Neutrophil (primary cell): ENCODE measurements at regions not wholly inside any gene's neighbourhood (a gene's known extent, or its start where the extent isn't known, plus 50 kb on each side); places are given as distances from the start of the nearest gene placed in this dataset.

Experiments used
- H3K27ac ChIP-seq: fragments of 200-600 bp; sonication (generic); 2 replicates; pipeline ENCODE4 v1.5.1; 2016; ENCODE audit warnings: mild to moderate bottlenecking, moderate library complexity
- H3K27me3 ChIP-seq: fragments of 200-600 bp; sonication (generic); 2 replicates; pipeline ENCODE4 v1.6.0; 2016; ENCODE audit warnings: mild to moderate bottlenecking
- H3K36me3 ChIP-seq: fragments of 200-600 bp; sonication (generic); 2 replicates; pipeline ENCODE4 v1.5.1; 2017
- H3K4me1 ChIP-seq, 2 experiments: fragments of 200-600 bp in 1 of 2; sonication (generic) in 1 of 2; 1 replicate in 1 of 2; 2 replicates in 1 of 2; pipeline versions ENCODE4 v1.5.1 to v1.6.1; 2013 to 2016; ENCODE audit warnings: low read depth in 1 of 2, low read length in 1 of 2, mild to moderate bottlenecking in 1 of 2, moderate library complexity in 1 of 2; ENCODE audit not compliant: control insufficient read depth in 1 of 2, insufficient read depth in 1 of 2
- H3K4me3 ChIP-seq, 2 experiments: fragments of 200-600 bp in 1 of 2; sonication (generic) in 1 of 2; 1 replicate in 1 of 2; 2 replicates in 1 of 2; pipeline ENCODE4 v1.5.1; 2013 to 2016; ENCODE audit warnings: low read depth in 1 of 2, low read length in 1 of 2, mild to moderate bottlenecking in 1 of 2, moderate library complexity in 1 of 2
- H3K9me3 ChIP-seq: fragments of 200-600 bp; sonication (generic); 2 replicates; pipeline ENCODE4 v1.5.1; 2016
- CTCF ChIP-seq: fragments of 200-600 bp; sonication (generic); IDR thresholded peaks from 2 replicates; pipeline ENCODE4 v1.5.1; 2016; ENCODE audit warnings: antibody characterized with exemption

- no peak for TF ChIP-seq CTCF
- Histone ChIP-seq H3K9me3 (no peaks in the 10 kb centered on the region), H3K36me3 (no peaks in the 10 kb centered on the region), H3K4me3 (no peak overlapping the region), H3K27ac (no peak overlapping the region), H3K4me1 (no peaks in the 10 kb centered on the region), H3K27me3 (no peaks in the 10 kb centered on the region)
Observed at GRCh38 chr1:95879498-95880050, 645.6 kb downstream of the RWDD3 start.

DNA sequence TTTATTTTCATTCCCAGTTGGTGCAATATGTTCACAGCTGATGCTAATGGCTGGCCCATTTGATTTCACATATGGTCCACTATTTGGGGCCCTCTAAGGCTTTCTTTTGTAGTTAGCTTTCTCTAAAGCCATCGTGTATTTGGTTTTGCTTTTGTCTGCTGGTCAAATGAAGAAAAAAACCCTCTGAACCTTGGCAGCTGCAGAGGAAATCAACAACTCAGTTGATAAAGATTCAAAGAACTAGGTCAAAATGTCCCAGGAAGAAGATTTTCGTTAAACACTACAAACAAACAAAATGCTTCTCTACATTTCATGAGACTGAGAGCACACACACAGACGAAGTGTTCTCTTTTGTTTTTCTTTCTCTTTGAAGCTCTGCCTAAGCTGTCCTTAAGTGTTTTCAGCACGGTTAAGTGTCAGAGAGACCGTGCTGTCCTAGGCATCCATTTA lies 655.0 kb downstream of the RWDD3 start:
- Histone ChIP-seq H3K4me3 (no peak overlapping the region), H3K27ac (no peak overlapping the region), H3K36me3 (no peaks in the 10 kb centered on the region), H3K9me3 (no peaks in the 10 kb centered on the region), H3K27me3 (no peaks in the 10 kb centered on the region), H3K4me1 (no peaks in the 10 kb centered on the region)
- no peak for TF ChIP-seq CTCF

GRCh38 chr1:95889400-95889799 lies 655.4 kb downstream of the RWDD3 start:
- Histone ChIP-seq H3K4me1 (no peaks in the 10 kb centered on the region), H3K9me3 (no peaks in the 10 kb centered on the region)
- no peak for TF ChIP-seq CTCF

GRCh38 chr1:95893921-95894320 lies 659.9 kb downstream of the RWDD3 start:
- no peak overlapping the region for H3K4me3 ChIP-seq
- H3K27me3 ChIP-seq, result no peaks in the 10 kb centered on the region
- H3K4me1 ChIP-seq, result no peaks in the 10 kb centered on the region
- no peak overlapping the region for H3K27ac ChIP-seq
- no peak for TF ChIP-seq CTCF
- H3K9me3 ChIP-seq, result no peaks in the 10 kb centered on the region
- H3K36me3 ChIP-seq, result no peaks in the 10 kb centered on the region

More at GRCh38 chr1:95889400-95889799, 655.4 kb downstream of the RWDD3 start:
- Histone ChIP-seq H3K36me3 (no peaks in the 10 kb centered on the region), H3K27ac (no peak overlapping the region), H3K27me3 (no peaks in the 10 kb centered on the region), H3K4me3 (no peak overlapping the region)

DNA sequence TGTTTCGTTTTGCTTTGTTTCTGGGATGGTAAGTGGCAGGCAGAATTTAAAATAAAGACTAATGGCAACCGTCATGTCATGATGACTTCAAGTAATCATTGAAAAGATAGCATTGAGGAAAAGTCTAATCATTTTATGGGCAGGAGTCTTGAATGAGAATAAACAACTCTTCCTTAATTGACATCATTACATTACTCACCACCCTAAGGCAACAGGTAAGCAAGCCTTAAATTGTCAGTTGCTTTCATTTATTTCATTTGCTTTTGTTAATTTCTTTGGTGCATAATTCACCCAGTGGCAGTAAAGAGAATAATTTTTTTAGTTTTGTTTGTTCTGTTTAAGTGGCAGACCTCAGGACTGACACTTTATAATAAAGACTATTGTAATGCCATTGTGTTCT lies 669.0 kb downstream of the RWDD3 start:
- Histone ChIP-seq H3K4me3 (no peak overlapping the region), H3K9me3 (no peaks in the 10 kb centered on the region), H3K4me1 (no peaks in the 10 kb centered on the region), H3K27ac (no peak overlapping the region), H3K27me3 (no peaks in the 10 kb centered on the region), H3K36me3 (no peaks in the 10 kb centered on the region)
- no peak for TF ChIP-seq CTCF
